ENCODE measurements at regions not wholly inside any gene's neighbourhood (a gene's known extent, or its start where the extent isn't known, plus 50 kb on each side); places are given as distances from the start of the nearest gene placed in this dataset.

- no peak for TF ChIP-seq FOXA1 (IDR thresholded peaks at IDR 0.05)
- no peak for TF ChIP-seq CTBP1 (IDR thresholded peaks at IDR 0.05; ENCODE audit: borderline replicate concordance)
- TF ChIP-seq ELF4 (IDR thresholded peaks at IDR 0.05), result no peak
Measured at GRCh38 chr6:67666177-67666964, 968.7 kb upstream of the ADGRB3 start.
